Calu3 (cell line): ENCODE measurements at regions not wholly inside any gene's neighbourhood (a gene's known extent, or its start where the extent isn't known, plus 50 kb on each side); places are given as distances from the start of the nearest gene placed in this dataset.

Source experiments
- BruUV-seq: library from RNA; stranded (reverse); fragments of 400-500 nt; replicated peaks from 2 replicates; lab custom pipeline; 2021; lab: Mats Ljungman, UMichigan
- CTCF ChIA-PET: fragments of 300-600 bp; sonication (Branson Sonifier 250); formaldehyde crosslinking; loops from one replicate; lab custom pipeline; 2022; ENCODE audit warnings: antibody characterized with exemption; lab: Charles Lee
- DNase-seq: peaks from one replicate; pipeline ENCODE4 v3.0.0; 2022
- H3K27ac Mint-ChIP-seq: one replicate; pipeline ENCODE4 v1.8.0; 2022; ENCODE audit warnings: mixed read lengths; ENCODE audit not compliant: unreplicated experiment
- H3K27me3 Mint-ChIP-seq: one replicate; pipeline ENCODE4 v1.8.0; 2022; ENCODE audit warnings: mixed read lengths; ENCODE audit not compliant: unreplicated experiment
- H3K36me3 Mint-ChIP-seq: one replicate; pipeline ENCODE4 v1.8.0; 2022; ENCODE audit warnings: mild to moderate bottlenecking, moderate library complexity, mixed read lengths; ENCODE audit not compliant: insufficient read depth, unreplicated experiment
- H3K4me1 Mint-ChIP-seq: one replicate; pipeline ENCODE4 v1.8.0; 2022; ENCODE audit warnings: mild to moderate bottlenecking, low read depth, mixed read lengths; ENCODE audit not compliant: unreplicated experiment
- H3K4me3 Mint-ChIP-seq: one replicate; pipeline ENCODE4 v1.8.0; 2022; ENCODE audit warnings: mild to moderate bottlenecking, low read depth, moderate library complexity, mixed read lengths; ENCODE audit not compliant: unreplicated experiment
- H3K9me3 Mint-ChIP-seq: one replicate; pipeline ENCODE4 v1.8.0; 2022; ENCODE audit warnings: low read depth, mixed read lengths; ENCODE audit not compliant: unreplicated experiment
- intact Hi-C: fragments of 100-400 bp; cut with micrococcal nuclease; formaldehyde crosslinking; loops from one replicate; pipeline ENCODE4 v1.10.0; 2022; ENCODE audit not compliant: unreplicated experiment
- TF ChIP-seq, protein P1 (sequence below): fragments of 200-600 bp; IDR thresholded peaks from one replicate; pipeline ENCODE4 v1.8.0; 2022; ENCODE audit warnings: antibody characterized with exemption; ENCODE audit not compliant: unreplicated experiment

DNA sequence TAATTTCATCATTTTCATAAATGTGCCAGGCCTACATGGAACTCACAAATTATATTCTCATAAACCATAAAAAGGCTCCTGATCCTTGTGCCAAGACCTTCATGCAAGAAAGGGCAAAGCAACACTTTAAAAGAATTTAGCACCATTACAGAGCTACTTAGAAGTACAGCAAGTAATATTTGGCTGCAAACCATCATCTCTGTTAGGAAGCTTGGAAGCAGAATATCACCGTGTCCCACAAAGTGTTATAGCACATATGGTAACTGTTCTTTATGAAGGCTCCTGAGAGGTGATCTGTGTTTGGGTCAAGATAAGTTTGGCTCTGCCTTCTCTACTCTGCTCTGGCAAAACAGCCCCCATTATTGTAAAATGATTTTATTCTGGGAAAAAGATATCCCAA lies 59.7 kb upstream of the KCNJ3 start:
- Mint-ChIP-seq H3K27me3 (no peaks in the 10 kb centered on the region), H3K9me3 (no peaks in the 10 kb centered on the region), H3K4me3 (no peak overlapping the region), H3K36me3 (no peaks in the 10 kb centered on the region), H3K27ac (no peak overlapping the region), H3K4me1 (peaks cover 9% of the 10 kb centered on the region)
- no peak for DNase-seq
- TF ChIP-seq, protein P1, sequence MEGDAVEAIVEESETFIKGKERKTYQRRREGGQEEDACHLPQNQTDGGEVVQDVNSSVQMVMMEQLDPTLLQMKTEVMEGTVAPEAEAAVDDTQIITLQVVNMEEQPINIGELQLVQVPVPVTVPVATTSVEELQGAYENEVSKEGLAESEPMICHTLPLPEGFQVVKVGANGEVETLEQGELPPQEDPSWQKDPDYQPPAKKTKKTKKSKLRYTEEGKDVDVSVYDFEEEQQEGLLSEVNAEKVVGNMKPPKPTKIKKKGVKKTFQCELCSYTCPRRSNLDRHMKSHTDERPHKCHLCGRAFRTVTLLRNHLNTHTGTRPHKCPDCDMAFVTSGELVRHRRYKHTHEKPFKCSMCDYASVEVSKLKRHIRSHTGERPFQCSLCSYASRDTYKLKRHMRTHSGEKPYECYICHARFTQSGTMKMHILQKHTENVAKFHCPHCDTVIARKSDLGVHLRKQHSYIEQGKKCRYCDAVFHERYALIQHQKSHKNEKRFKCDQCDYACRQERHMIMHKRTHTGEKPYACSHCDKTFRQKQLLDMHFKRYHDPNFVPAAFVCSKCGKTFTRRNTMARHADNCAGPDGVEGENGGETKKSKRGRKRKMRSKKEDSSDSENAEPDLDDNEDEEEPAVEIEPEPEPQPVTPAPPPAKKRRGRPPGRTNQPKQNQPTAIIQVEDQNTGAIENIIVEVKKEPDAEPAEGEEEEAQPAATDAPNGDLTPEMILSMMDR, result no peak
- CTCF ChIA-PET, result no interaction called here
- BruUV-seq, result no TSS peak
- intact Hi-C loops, result no loop called here

DNA sequence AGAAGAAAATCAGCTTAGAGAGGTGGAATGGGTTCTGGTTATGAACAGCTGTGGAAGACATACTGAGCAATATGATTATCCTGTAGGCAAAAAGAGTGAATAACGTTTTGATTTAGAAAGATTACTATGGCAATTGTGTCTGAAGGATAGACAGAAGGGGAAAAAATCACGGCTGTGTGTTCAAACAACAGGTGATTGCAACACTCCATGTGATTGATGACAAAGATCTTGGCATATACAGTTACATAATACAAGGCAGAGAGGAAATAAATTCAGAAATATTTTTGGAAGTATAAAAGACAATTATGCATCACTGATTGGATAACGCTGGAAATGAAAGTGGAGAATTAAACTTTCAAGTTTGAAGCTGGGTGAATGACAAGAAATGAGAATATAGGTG lies 58.5 kb upstream of the KCNJ3 start:
- CTCF ChIA-PET, result no interaction called here
- Mint-ChIP-seq H3K27ac (no peak overlapping the region), H3K9me3 (no peaks in the 10 kb centered on the region), H3K4me1 (peaks cover 9% of the 10 kb centered on the region), H3K4me3 (no peak overlapping the region), H3K36me3 (no peaks in the 10 kb centered on the region), H3K27me3 (no peaks in the 10 kb centered on the region)
- no TSS peak for BruUV-seq
- DNase-seq, result no peak
- intact Hi-C loops, result no loop called here
- TF ChIP-seq, protein P1, result no peak
